Testis (tissue), 2 donors: ENCODE measurements at regions not wholly inside any gene's neighbourhood (a gene's known extent, or its start where the extent isn't known, plus 50 kb on each side); places are given as distances from the start of the nearest gene placed in this dataset.
"Not testable (repeated sequence)": the region's sequence is repeated elsewhere in the genome, so short reads cannot be mapped to it uniquely, and the experiment has no call there.

Source experiments
- CTCF ChIP-seq, 3 experiments: fragments of 450-650 bp in 2 of 3; fragments of 200-600 bp in 1 of 3; sonication (generic) in 1 of 3; IDR thresholded peaks; one replicate each; pipeline ENCODE4 v1.5.1; 2016 to 2019; ENCODE audit warnings: antibody characterized with exemption in 3 of 3, mild to moderate bottlenecking in 2 of 3, moderate library complexity in 1 of 3
- POLR2A ChIP-seq: fragments of 450-650 bp; IDR thresholded peaks from one replicate; pipeline ENCODE4 v1.6.1; 2017; ENCODE audit warnings: antibody characterized with exemption, mild to moderate bottlenecking, moderate library complexity

GRCh38 chr15:84159346-84160269, 76.0 kb upstream of the GOLGA6L4 start:
- not testable (repeated sequence) for TF ChIP-seq CTCF (IDR thresholded peaks at IDR 0.05); POLR2A
